ENCODE measurements at regions not wholly inside any gene's neighbourhood (a gene's known extent, or its start where the extent isn't known, plus 50 kb on each side); places are given as distances from the start of the nearest gene placed in this dataset.

- TF ChIP-seq CTCF (IDR thresholded peaks at IDR 0.05; ENCODE audit: poor library complexity, severe bottlenecking), result no peak
- ATAC-seq (ENCODE audit: low read depth) (no peak), DNase-seq (ENCODE audit: low spot score) (no peak)
- Histone ChIP-seq H3K9me3 (ENCODE audit: severe bottlenecking) (no peaks in the 10 kb centered on the region), H3K27me3 (ENCODE audit: insufficient read depth, poor library complexity, severe bottlenecking) (peaks cover 50% of the 10 kb centered on the region), H3K4me1 (ENCODE audit: insufficient read depth, poor library complexity, severe bottlenecking) (no peaks in the 10 kb centered on the region), H3K27ac (ENCODE audit: poor library complexity, severe bottlenecking) (no peak overlapping the region), H3K36me3 (ENCODE audit: low read depth) (no peaks in the 10 kb centered on the region), H3K4me3 (ENCODE audit: severe bottlenecking) (no peak overlapping the region)
Observed at GRCh38 chr16:82452004-82452756, 174.6 kb upstream of the CDH13 start.

- no peak for DNase-seq (ENCODE audit: low spot score)
- Histone ChIP-seq H3K4me3 (ENCODE audit: severe bottlenecking) (no peak overlapping the region), H3K36me3 (ENCODE audit: low read depth) (no peaks in the 10 kb centered on the region), H3K9me3 (ENCODE audit: severe bottlenecking) (no peaks in the 10 kb centered on the region), H3K27ac (ENCODE audit: poor library complexity, severe bottlenecking) (no peak overlapping the region), H3K4me1 (ENCODE audit: insufficient read depth, poor library complexity, severe bottlenecking) (no peaks in the 10 kb centered on the region), H3K27me3 (ENCODE audit: insufficient read depth, poor library complexity, severe bottlenecking) (peaks cover 50% of the 10 kb centered on the region)
- TF ChIP-seq CTCF (IDR thresholded peaks at IDR 0.05; ENCODE audit: poor library complexity, severe bottlenecking), result no peak
- ATAC-seq (ENCODE audit: low read depth), result no peak
Observed at GRCh38 chr16:82451449-82451848, 175.3 kb upstream of the CDH13 start.

- ATAC-seq (ENCODE audit: low read depth), result no peak
- Histone ChIP-seq H3K36me3 (ENCODE audit: low read depth) (no peaks in the 10 kb centered on the region), H3K9me3 (ENCODE audit: severe bottlenecking) (no peaks in the 10 kb centered on the region), H3K4me1 (ENCODE audit: insufficient read depth, poor library complexity, severe bottlenecking) (no peaks in the 10 kb centered on the region), H3K27me3 (ENCODE audit: insufficient read depth, poor library complexity, severe bottlenecking) (peaks cover 25% of the 10 kb centered on the region), H3K4me3 (ENCODE audit: severe bottlenecking) (no peak overlapping the region), H3K27ac (ENCODE audit: poor library complexity, severe bottlenecking) (no peak overlapping the region)
- TF ChIP-seq CTCF (IDR thresholded peaks at IDR 0.05; ENCODE audit: poor library complexity, severe bottlenecking), result no peak
- DNase-seq (ENCODE audit: low spot score), result no peak
Observed at GRCh38 chr16:82440336-82440735, 186.4 kb upstream of the CDH13 start.

- peaks cover 31% of the 10 kb centered on the region for H3K27me3 ChIP-seq (ENCODE audit: insufficient read depth, poor library complexity, severe bottlenecking)
- no peak overlapping the region for H3K4me3 ChIP-seq (ENCODE audit: severe bottlenecking)
- H3K4me1 ChIP-seq (ENCODE audit: insufficient read depth, poor library complexity, severe bottlenecking), result no peaks in the 10 kb centered on the region
- TF ChIP-seq CTCF (IDR thresholded peaks at IDR 0.05; ENCODE audit: poor library complexity, severe bottlenecking), result peak; percentile 59
- H3K36me3 ChIP-seq (ENCODE audit: low read depth), result no peaks in the 10 kb centered on the region
- H3K9me3 ChIP-seq (ENCODE audit: severe bottlenecking), result no peaks in the 10 kb centered on the region
- ATAC-seq (ENCODE audit: low read depth) (peak; percentile 75), DNase-seq (ENCODE audit: low spot score) (no peak)
- H3K27ac ChIP-seq (ENCODE audit: poor library complexity, severe bottlenecking), result no peak overlapping the region
Observed at GRCh38 chr16:82439678-82440293, 187.0 kb upstream of the CDH13 start.

GRCh38 chr16:82433042-82433441 is 193.7 kb upstream of the CDH13 start:
- peaks cover 83% of the 10 kb centered on the region for H3K27me3 ChIP-seq (ENCODE audit: insufficient read depth, poor library complexity, severe bottlenecking)
- no peak for TF ChIP-seq CTCF (IDR thresholded peaks at IDR 0.05; ENCODE audit: poor library complexity, severe bottlenecking)
- H3K9me3 ChIP-seq (ENCODE audit: severe bottlenecking), result no peaks in the 10 kb centered on the region
- DNase-seq (ENCODE audit: low spot score), result no peak
- no peaks in the 10 kb centered on the region for H3K36me3 ChIP-seq (ENCODE audit: low read depth)
- H3K4me1 ChIP-seq (ENCODE audit: insufficient read depth, poor library complexity, severe bottlenecking), result no peaks in the 10 kb centered on the region
- H3K4me3 ChIP-seq (ENCODE audit: severe bottlenecking), result no peak overlapping the region
- no peak for ATAC-seq (ENCODE audit: low read depth)
- H3K27ac ChIP-seq (ENCODE audit: poor library complexity, severe bottlenecking), result no peak overlapping the region

Data from RWPE2 (cell line).